Sigmoid colon (tissue), 4 donors: ENCODE measurements at regions not wholly inside any gene's neighbourhood (a gene's known extent, or its start where the extent isn't known, plus 50 kb on each side); places are given as distances from the start of the nearest gene placed in this dataset.

Experiments used
- EP300 ChIP-seq, 4 donors: sonication (generic); formaldehyde crosslinking; IDR thresholded peaks; one replicate each; pipeline ENCODE4 v1.6.1; 2017; ENCODE audit warnings: antibody characterized with exemption in 4 of 4
- TF ChIP-seq, protein P1 (sequence below), 4 experiments: fragments of 450-650 bp in 3 of 4; fragments of 200-600 bp in 1 of 4; IDR thresholded peaks; one replicate each; pipeline ENCODE4 v1.5.1; 2016 to 2019; ENCODE audit warnings: antibody characterized with exemption in 4 of 4, mild to moderate bottlenecking in 3 of 4, moderate library complexity in 2 of 4

DNA sequence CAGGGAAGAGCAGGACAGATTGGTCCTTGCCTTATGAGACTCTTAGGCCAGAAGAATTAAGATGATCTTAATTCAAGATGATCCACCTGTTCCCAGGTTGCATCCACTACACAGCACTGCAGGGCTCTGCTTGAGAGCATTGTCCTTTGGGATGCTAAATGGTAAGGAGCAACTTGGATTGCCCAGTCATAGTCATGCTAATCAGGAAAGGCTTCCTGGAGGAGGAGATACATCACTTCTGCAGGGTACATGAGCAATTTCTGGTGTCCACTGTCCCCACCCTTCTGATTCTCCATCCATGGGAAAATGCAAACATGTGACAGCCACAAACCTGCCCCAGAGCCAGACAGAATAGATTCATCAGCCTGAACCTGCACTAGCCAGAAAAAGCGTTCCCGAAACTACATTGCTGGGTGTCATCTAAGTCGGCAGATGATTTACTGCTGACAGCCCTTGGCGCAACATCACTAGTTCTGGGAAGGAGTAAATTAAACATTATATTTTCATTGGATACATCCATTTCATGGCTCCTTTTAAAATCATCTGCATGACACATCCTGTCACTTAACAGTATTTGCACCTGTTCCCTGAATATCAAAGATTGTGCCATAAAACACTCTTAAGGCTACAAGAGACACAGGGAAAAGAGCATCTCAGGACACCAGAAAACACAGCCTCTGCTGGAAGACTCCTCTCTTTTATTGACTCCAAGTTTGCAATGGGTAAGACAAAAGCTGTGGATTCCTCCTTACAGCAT is 282.2 kb downstream of the MAF start:
- TF ChIP-seq, protein P1, sequence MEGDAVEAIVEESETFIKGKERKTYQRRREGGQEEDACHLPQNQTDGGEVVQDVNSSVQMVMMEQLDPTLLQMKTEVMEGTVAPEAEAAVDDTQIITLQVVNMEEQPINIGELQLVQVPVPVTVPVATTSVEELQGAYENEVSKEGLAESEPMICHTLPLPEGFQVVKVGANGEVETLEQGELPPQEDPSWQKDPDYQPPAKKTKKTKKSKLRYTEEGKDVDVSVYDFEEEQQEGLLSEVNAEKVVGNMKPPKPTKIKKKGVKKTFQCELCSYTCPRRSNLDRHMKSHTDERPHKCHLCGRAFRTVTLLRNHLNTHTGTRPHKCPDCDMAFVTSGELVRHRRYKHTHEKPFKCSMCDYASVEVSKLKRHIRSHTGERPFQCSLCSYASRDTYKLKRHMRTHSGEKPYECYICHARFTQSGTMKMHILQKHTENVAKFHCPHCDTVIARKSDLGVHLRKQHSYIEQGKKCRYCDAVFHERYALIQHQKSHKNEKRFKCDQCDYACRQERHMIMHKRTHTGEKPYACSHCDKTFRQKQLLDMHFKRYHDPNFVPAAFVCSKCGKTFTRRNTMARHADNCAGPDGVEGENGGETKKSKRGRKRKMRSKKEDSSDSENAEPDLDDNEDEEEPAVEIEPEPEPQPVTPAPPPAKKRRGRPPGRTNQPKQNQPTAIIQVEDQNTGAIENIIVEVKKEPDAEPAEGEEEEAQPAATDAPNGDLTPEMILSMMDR (IDR thresholded peaks at IDR 0.05) = no peak
- TF ChIP-seq EP300 (IDR thresholded peaks at IDR 0.05) = no peak
